Stimulated activated CD8-positive, alpha-beta memory T cell treated with anti-CD3 and anti-CD28 coated beads, Interleukin-12 subunit alpha, Interleukin-12 subunit beta, amount 100 ng/mL, for 24 hours (primary cell): ENCODE measurements at regions not wholly inside any gene's neighbourhood (a gene's known extent, or its start where the extent isn't known, plus 50 kb on each side); places are given as distances from the start of the nearest gene placed in this dataset.
"Not testable (repeated sequence)": the region's sequence is repeated elsewhere in the genome, so short reads cannot be mapped to it uniquely, and the experiment has no call there.

Experiments
- DNase-seq: peaks from one replicate; pipeline ENCODE4 v3.0.0-alpha.2; 2020; ENCODE audit errors: extremely low read depth

GRCh38 chr14:106658066-106658860 lies 1131.9 kb downstream of the TMEM121 start:
- DNase-seq, result not testable (repeated sequence)

GRCh38 chr14:106661561-106661960 lies 1135.2 kb downstream of the TMEM121 start:
- not testable (repeated sequence) for DNase-seq

GRCh38 chr14:106662936-106663550 lies 1136.7 kb downstream of the TMEM121 start:
- DNase-seq, result no peak

- not testable (repeated sequence) for DNase-seq
Measured at GRCh38 chr14:106663805-106664410, 1137.5 kb downstream of the TMEM121 start.

GRCh38 chr14:106665814-106666213 lies 1139.4 kb downstream of the TMEM121 start:
- DNase-seq, result no peak

- DNase-seq, result no peak
Measured at GRCh38 chr14:106666341-106666740, 1140.0 kb downstream of the TMEM121 start.

GRCh38 chr14:106670011-106670410 lies 1143.6 kb downstream of the TMEM121 start:
- DNase-seq, result no peak

- DNase-seq, result not testable (repeated sequence)
Measured at GRCh38 chr14:106674093-106674492, 1147.7 kb downstream of the TMEM121 start.

GRCh38 chr14:106674509-106675125 lies 1148.2 kb downstream of the TMEM121 start:
- DNase-seq, result not testable (repeated sequence)

- DNase-seq, result not testable (repeated sequence)
Measured at GRCh38 chr14:106675716-106676115, 1149.3 kb downstream of the TMEM121 start.

- no peak for DNase-seq
Measured at GRCh38 chr14:106679776-106680175, 1153.4 kb downstream of the TMEM121 start.

- no peak for DNase-seq
Measured at GRCh38 chr14:106681161-106681560, 1154.8 kb downstream of the TMEM121 start.

- no peak for DNase-seq
Measured at GRCh38 chr14:106681568-106681967, 1155.2 kb downstream of the TMEM121 start.

GRCh38 chr14:106683631-106684030 lies 1157.2 kb downstream of the TMEM121 start:
- no peak for DNase-seq

- DNase-seq, result no peak
Measured at GRCh38 chr14:106686533-106686932, 1160.2 kb downstream of the TMEM121 start.

- DNase-seq, result no peak
Measured at GRCh38 chr14:106690333-106690891, 1164.0 kb downstream of the TMEM121 start.

GRCh38 chr14:106691601-106692291 lies 1165.4 kb downstream of the TMEM121 start:
- DNase-seq, result no peak

GRCh38 chr14:106694638-106695393 lies 1168.4 kb downstream of the TMEM121 start:
- DNase-seq, result peak; percentile 31

- not testable (repeated sequence) for DNase-seq
Measured at GRCh38 chr14:106698620-106699267, 1172.4 kb downstream of the TMEM121 start.

GRCh38 chr14:106703651-106704050 lies 1177.3 kb downstream of the TMEM121 start:
- DNase-seq, result not testable (repeated sequence)
